Stimulated activated CD4-positive, alpha-beta T cell treated with anti-CD3 and anti-CD28 coated beads, Interleukin-1b, Interleukin-23, amount 100 ng/mL, for 1 hour (primary cell): ENCODE measurements at regions not wholly inside any gene's neighbourhood (a gene's known extent, or its start where the extent isn't known, plus 50 kb on each side); places are given as distances from the start of the nearest gene placed in this dataset.
"Not testable (repeated sequence)": the region's sequence is repeated elsewhere in the genome, so short reads cannot be mapped to it uniquely, and the experiment has no call there.

Experiments
- DNase-seq, 2 donors: peaks; one replicate each; pipeline ENCODE4 v3.0.0-alpha.2; 2020; ENCODE audit warnings: low read depth in 2 of 2

- no peak for DNase-seq
Measured at GRCh38 chr9:107588393-107588792, 98.8 kb upstream of the KLF4 start.

DNA sequence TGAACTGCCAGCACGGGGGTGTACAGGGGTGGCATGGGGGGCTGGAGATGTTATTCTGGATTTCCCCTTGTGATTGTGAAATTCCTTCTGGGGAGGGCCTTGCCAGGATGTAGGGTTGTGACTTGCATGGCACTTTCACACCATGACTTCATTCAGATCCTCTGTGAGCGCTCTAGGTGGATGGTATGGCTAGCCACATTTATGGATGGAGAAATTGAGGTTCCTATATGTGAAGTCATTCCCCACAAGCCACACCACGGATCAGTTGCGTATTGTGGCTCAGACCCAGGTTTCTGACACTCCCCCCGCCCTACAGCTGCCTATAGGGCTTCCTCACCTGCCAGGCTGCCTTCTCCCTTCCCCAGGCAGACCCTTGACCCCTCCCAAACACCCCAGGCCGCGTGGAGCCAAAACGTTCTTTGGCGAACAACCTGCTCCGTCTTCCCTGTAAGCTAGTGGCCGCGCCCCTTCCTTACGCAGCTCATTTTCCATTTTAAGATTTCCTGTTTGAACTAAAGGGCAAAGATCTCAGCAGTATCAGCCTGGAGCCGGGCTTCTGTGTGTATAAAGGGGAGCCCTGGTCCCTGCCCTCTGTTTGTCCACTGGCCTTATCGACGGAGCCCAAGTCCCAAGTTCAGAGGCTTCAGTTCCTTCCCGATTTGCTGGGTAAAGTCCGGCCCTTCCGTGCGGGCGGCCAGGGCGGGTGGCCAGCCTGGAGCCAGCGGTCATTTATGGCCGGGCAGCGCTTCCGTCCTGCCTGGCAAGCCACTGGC, 97.8 kb upstream of the KLF4 start:
- DNase-seq = no peak

- DNase-seq = no peak
Measured at GRCh38 chr9:107586493-107586892, 96.9 kb upstream of the KLF4 start.

DNA sequence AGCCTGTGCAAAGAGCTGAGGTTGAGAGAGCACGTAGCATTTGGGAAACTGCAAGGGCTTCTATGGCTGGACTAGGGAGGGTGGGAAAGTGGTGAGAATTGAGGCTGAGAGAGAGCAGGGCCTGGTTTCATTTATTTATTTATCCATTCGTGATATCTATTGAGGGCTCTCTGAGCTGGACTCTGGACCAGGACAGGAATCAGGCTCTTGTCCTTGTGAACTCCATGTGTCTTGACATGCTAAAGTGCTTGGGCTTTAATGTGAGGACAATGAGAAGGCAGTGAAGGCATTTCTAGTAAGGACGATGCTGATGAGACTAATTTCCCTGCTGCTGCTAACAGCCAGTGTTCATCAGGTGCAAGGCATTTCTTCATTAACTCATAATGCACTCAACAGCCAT, 95.9 kb upstream of the KLF4 start:
- no peak for DNase-seq

DNA sequence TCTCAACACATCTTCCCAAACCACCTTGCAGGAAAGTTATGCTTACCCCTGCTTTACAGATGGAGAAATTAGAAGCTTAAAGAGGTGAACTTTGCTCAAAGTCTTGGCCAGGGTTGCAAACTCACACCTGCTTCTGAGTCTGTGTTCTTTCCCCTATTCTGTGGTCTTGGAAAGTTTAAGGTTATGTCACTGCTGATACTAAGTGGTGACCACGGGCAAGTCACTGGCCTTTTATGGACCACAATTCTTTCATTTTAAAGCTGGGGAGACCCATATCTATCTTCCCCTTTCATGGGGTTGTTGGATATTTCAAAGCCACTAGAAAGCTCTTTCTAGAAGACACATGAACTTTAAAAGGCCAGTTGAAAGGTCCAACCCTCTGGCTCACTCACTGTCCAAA, 95.4 kb upstream of the KLF4 start:
- DNase-seq = no peak

- no peak for DNase-seq
Measured at GRCh38 chr9:107584186-107584585, 94.6 kb upstream of the KLF4 start.

- DNase-seq = no peak
Measured at GRCh38 chr9:107577140-107577776, 87.7 kb upstream of the KLF4 start.

DNA sequence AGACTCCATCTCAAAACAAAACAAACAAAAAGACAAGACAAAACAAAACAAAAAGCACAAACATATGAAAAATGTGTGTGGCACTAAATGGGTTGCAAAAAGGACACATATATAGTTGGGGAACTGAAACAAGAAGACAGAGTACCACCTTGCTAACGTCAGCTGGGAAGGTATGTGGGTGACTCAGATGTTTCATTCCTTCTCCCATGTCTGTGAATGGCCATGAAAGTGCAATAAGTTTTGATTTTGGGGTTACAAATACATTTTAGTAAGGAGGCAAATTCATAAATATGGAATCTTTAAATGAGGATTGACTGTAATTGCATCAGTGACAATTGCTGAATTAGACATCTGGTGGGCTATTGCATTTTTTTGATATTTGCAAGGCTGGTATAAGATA, 81.6 kb upstream of the KLF4 start:
- DNase-seq = no peak

GRCh38 chr9:107569174-107569573, 79.6 kb upstream of the KLF4 start:
- no peak for DNase-seq

DNA sequence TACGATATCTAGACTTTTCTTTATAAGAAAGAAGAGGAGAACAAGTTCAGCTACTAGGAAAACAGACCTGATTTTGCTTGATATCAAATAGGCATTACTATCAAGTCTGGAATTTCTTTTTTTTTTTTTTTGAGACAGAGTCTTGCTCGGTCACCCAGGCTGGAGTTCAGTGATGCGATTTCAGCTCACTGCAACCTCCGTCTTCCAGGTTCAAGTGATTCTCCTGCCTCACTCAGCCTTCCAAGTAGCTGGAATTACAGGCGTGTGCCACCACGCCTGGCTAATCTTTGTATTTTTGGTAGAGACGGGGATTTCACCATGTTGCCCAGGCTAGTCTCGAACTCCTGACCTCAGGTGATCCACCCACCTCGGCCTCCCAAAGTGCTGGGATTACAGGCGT, 78.8 kb upstream of the KLF4 start:
- not testable (repeated sequence) for DNase-seq

GRCh38 chr9:107567462-107567861, 77.9 kb upstream of the KLF4 start:
- DNase-seq = no peak

DNA sequence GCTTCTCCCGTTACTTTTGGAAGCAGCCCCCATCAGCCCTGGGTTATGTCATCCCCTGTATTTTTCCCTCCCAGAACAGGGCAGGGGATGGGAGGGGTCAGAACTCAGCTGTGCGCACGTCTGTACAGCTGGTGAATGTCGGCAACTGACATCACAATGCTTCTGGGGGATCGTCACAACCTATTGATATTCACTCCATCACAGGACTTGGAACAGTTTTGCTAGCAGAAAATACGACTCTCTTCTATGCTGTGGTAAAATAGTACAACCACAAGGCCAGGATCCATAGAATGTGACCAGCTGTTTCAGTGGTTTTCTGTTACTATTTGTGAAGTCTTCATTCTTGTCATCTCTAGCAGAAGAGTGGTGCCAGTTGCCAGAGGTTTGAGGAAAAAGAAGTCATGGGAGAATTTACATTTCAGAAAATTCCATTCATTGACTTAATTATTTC, 77.1 kb upstream of the KLF4 start:
- DNase-seq = no peak

DNA sequence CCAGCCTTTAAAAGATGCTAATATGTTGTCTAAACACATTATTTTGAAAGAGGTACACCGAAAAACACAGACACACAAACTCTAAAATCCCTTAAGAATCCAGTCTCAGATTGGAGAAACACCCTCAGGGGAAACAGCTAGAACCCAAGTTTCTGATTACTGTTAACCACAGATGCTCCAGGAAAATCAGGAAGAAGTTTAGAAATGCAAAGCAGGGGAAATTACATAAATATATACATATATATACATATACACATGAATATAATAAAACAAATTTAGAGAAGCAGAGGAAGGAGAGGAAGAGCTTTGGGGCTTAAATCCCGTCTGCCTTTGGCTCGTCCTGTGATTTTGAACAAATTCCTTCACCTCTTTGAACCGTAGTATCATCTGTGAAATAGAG, 73.2 kb upstream of the KLF4 start:
- DNase-seq = no peak

GRCh38 chr9:107559494-107560086, 70.0 kb upstream of the KLF4 start:
- DNase-seq = no peak

- no peak for DNase-seq
Measured at GRCh38 chr9:107557236-107557990, 67.8 kb upstream of the KLF4 start.

- DNase-seq = no peak
Measured at GRCh38 chr9:107554636-107555035, 65.1 kb upstream of the KLF4 start.

GRCh38 chr9:107548298-107549142, 59.0 kb upstream of the KLF4 start:
- no peak for DNase-seq

DNA sequence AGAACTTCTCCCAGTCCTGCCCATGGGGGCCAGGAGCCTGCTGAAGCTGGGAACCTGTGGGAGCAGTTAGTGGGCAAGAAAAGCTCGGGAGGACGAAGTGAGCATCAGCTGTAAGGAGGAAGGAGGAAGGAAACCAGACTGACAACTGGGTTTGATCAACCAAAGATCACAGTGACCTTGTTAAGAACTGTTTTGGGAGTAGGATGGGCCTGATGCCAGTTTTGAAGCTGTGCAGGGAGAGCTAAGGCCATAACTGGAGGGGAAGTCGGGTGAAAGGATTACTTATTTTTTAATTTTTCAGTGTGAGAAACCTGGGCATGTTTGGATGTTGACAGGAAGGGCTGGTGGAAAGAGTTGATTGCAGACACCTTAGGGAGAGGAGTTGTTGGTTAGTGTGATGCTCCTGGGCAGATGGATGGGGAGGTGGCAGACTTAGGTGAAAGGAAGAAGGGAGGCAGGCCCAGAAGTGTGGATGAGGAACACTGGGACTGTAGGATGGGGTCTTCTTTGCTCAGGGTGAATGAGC, 58.3 kb upstream of the KLF4 start:
- DNase-seq = no peak

- no peak for DNase-seq
Measured at GRCh38 chr9:107547303-107547702, 57.7 kb upstream of the KLF4 start.

DNA sequence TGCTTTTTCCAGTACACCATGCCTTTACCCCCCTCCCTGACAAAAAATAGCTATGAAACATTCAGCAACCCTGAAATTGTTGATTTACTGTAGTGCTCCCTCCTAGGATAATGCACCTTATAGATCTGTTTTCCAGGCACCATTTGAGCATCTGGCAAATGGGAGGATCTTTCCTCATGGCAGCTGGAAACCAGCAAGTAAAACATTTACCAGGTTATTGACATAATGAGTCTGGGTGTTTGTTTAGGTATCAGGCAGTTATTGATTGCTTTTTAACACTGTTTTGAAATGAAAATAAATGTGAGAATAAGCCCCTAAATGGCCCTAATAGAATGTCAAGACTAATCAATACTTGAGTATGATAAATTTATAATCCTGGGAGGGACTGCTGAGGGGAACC, 57.3 kb upstream of the KLF4 start:
- DNase-seq = no peak

DNA sequence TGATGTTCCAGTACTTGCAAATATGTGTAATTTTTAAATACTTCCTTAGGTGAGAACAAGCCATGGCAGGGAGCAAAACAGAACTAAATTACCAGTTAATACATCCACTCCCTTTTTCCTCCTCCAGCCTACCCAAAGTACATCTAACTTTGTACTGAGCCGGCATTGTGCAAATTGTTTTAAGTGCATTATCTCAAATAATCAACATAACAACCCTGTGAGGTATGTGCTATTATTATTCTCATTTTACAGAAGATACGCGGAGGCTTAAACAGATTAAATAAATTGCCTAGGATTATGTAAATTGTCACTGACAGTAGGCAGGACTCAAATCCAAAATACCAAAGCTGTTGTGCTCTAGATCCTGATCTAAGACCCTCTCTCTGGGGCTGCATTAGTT, 55.5 kb upstream of the KLF4 start:
- DNase-seq = no peak
